K562 (cell line): ENCODE measurements at regions not wholly inside any gene's neighbourhood (a gene's known extent, or its start where the extent isn't known, plus 50 kb on each side); places are given as distances from the start of the nearest gene placed in this dataset.

Experiments used
- ATAC-seq: fragments of 200-7000 bp; cut with Tn5 transposase; 3 replicates; pipeline ENCODE4 v1.9.1; 2020; ENCODE audit warnings: moderate library complexity
- BruUV-seq: library from RNA; stranded (reverse); fragments of 400-500 nt; replicated peaks from 2 replicates; lab custom pipeline; 2021; lab: Mats Ljungman, UMichigan
- CTCF ChIA-PET: fragments of 300-600 bp; formaldehyde crosslinking; extraction: SDS; loops from one replicate; lab custom pipeline; 2021; ENCODE audit warnings: low intra/inter-chr PET ratio; lab: Yijun Ruan, JAX
- POLR2A ChIA-PET: fragments of 300-600, 350-650 bp; sonication (Branson Sonifier 250); formaldehyde crosslinking; extraction: SDS; loops from one replicate; lab custom pipeline; 2021; ENCODE audit warnings: antibody characterized with exemption, inconsistent platforms; lab: Yijun Ruan, JAX
- DNase-seq, 4 experiments: peaks; one replicate each; pipeline versions ENCODE4 v3.0.0 to v3.0.0-alpha.2; 2011 to 2018; ENCODE audit warnings: low spot score in 3 of 4, mixed read lengths in 3 of 4; ENCODE audit errors: extremely low read depth in 1 of 4
- FAIRE-seq: peaks from 2 replicates; lab custom pipeline; 2011; peaks lifted over from hg19 to GRCh38; lab: Jason Lieb, UNC
- H2AFZ ChIP-seq: 2 replicates; pipeline ENCODE4 v1.6.0; 2011; ENCODE audit warnings: low read depth, low read length, control low read depth, inconsistent platforms
- H3K27ac ChIP-seq: fragments of 200-600 bp; 3 replicates; pipeline ENCODE4 v1.8.0; 2011; ENCODE audit warnings: low read depth, mild to moderate bottlenecking, control low read depth, inconsistent platforms, low read length, moderate library complexity, mixed read lengths; ENCODE audit errors: extremely low read depth
- H3K27me3 ChIP-seq, 2 experiments: fragments of 300-600 bp in 1 of 2; 2 replicates in 1 of 2; 3 replicates in 1 of 2; pipeline versions ENCODE4 v1.6.0 to v1.8.0; 2011; ENCODE audit warnings: inconsistent platforms in 2 of 2, low read length in 2 of 2, mild to moderate bottlenecking in 1 of 2, mixed read lengths in 1 of 2, moderate library complexity in 1 of 2; ENCODE audit not compliant: control insufficient read depth in 2 of 2, insufficient read depth in 2 of 2
- H3K36me3 ChIP-seq: fragments of 300-600 bp; 3 replicates; pipeline ENCODE4 v1.8.0; 2011; ENCODE audit warnings: mild to moderate bottlenecking, low read length, inconsistent platforms; ENCODE audit not compliant: control insufficient read depth, insufficient read depth
- H3K4me1 ChIP-seq, 2 experiments: fragments of 200-600 bp in 1 of 2; replicated peaks in 1 of 2; 2 replicates in 1 of 2; 3 replicates in 1 of 2; pipeline versions ENCODE4 v1.5.1 to v1.8.0; 2011; ENCODE audit warnings: inconsistent platforms in 2 of 2, low read length in 2 of 2, mild to moderate bottlenecking in 1 of 2, mixed read lengths in 1 of 2, moderate library complexity in 1 of 2; ENCODE audit not compliant: control insufficient read depth in 2 of 2, insufficient read depth in 2 of 2
- H3K4me2 ChIP-seq: 2 replicates; pipeline ENCODE4 v1.6.1; 2011; ENCODE audit warnings: low read length, control low read depth, inconsistent platforms, mixed read lengths; ENCODE audit not compliant: insufficient read depth
- H3K4me3 ChIP-seq: fragments of 200-600 bp; sonication (generic), shearing (Covaris generic); 2 replicates; pipeline ENCODE4 v1.5.1; 2016; ENCODE audit warnings: control low read depth, inconsistent platforms
- H3K79me2 ChIP-seq: fragments of 200-600 bp; 3 replicates; pipeline ENCODE4 v1.8.0; 2011; ENCODE audit warnings: low read length, inconsistent platforms; ENCODE audit not compliant: control insufficient read depth, insufficient read depth
- H3K9ac ChIP-seq, 2 experiments: 2 replicates each; pipeline versions ENCODE4 v1.6.0 to v1.6.1; 2011; ENCODE audit warnings: low read depth in 2 of 2, low read length in 2 of 2, control low read depth in 1 of 2, inconsistent platforms in 1 of 2, mild to moderate bottlenecking in 1 of 2, mixed read lengths in 1 of 2; ENCODE audit not compliant: insufficient read depth in 1 of 2
- H3K9me1 ChIP-seq: one replicate; pipeline ENCODE4 v1.6.0; 2011; ENCODE audit warnings: inconsistent platforms, mild to moderate bottlenecking, low read length, moderate library complexity; ENCODE audit not compliant: control insufficient read depth, insufficient read depth
- H3K9me3 ChIP-seq: replicated peaks from 2 replicates; pipeline ENCODE4 v1.5.1; 2011; ENCODE audit warnings: low read depth, low read length, inconsistent platforms; ENCODE audit not compliant: control insufficient read depth, insufficient read depth
- H4K20me1 ChIP-seq: replicated peaks from 2 replicates; pipeline ENCODE4 v1.6.1; 2011; ENCODE audit warnings: low read length, inconsistent platforms, mixed read lengths; ENCODE audit not compliant: control insufficient read depth, insufficient read depth
- ARID1B ChIP-seq: fragments of 450-650 bp; IDR thresholded peaks from 2 replicates; pipeline ENCODE4 v1.6.1; 2016; ENCODE audit warnings: antibody characterized with exemption, mild to moderate bottlenecking, inconsistent platforms
- CBX8 ChIP-seq: fragments of 200-600 bp; sonication (generic); IDR thresholded peaks from 2 replicates; pipeline ENCODE4 v1.6.1; 2012; ENCODE audit warnings: borderline replicate concordance, mixed run types, low read depth, mild to moderate bottlenecking, moderate library complexity, mixed read lengths, low read length, control low read depth, inconsistent platforms; ENCODE audit not compliant: poor library complexity, severe bottlenecking; ENCODE audit errors: extremely low read depth
- MBD2 ChIP-seq: sonication (generic); IDR thresholded peaks from 2 replicates; pipeline ENCODE4 v1.6.1; 2016; ENCODE audit warnings: low read depth, borderline replicate concordance
- NEUROD1 ChIP-seq: fragments of 150-350 bp; IDR thresholded peaks from 2 replicates; pipeline ENCODE4 v1.6.1; 2014; ENCODE audit warnings: borderline replicate concordance, low read length, low read depth; ENCODE audit not compliant: partially characterized antibody
- NFE2 ChIP-seq: IDR thresholded peaks from 2 replicates; pipeline ENCODE4 v1.6.1; 2014; ENCODE audit warnings: antibody characterized with exemption, low read depth
- RBM25 ChIP-seq: fragments of 200-400 bp; formaldehyde crosslinking; IDR thresholded peaks from 2 replicates; pipeline ENCODE4 v1.6.1; 2018; ENCODE audit warnings: low read length, low read depth, moderate library complexity; ENCODE audit not compliant: severe bottlenecking
- SETDB1 ChIP-seq: IDR thresholded peaks from one replicate; pipeline ENCODE4 v1.6.1; 2012; ENCODE audit warnings: low read length, control low read depth, inconsistent platforms
- ZNF121 ChIP-seq: sonication (generic); formaldehyde crosslinking; conservative IDR thresholded peaks from 2 replicates; pipeline ENCODE4 v1.8.0; 2022; ENCODE audit warnings: missing genetic modification reagents
- ZNF644 ChIP-seq: fragments of 200-800 bp; sonication (Bioruptor generic); IDR thresholded peaks from 2 replicates; pipeline ENCODE4 v1.6.1; 2016; ENCODE audit warnings: low read depth, missing genetic modification characterization, missing compliant biosample characterization
- WGBS: fragments of 100-300 bp; shearing (Covaris generic); methylation state at CpG from one replicate; pipeline ENCODE4 v1.1.6; 2016; ENCODE audit warnings: low coverage, mixed read lengths; ENCODE audit not compliant: insufficient coverage; ENCODE audit errors: missing lambda C conversion rate; 5-methylcytosine and 5-hydroxymethylcytosine counted together
- in situ Hi-C: fragments of 300-500 bp; cut with MboI; formaldehyde crosslinking; loops from 4 replicates; pipeline ENCODE4 v1.15.0; 2018; ENCODE audit warnings: inconsistent platforms, mixed read lengths
- intact Hi-C: fragments of 100-400 bp; cut with micrococcal nuclease; formaldehyde crosslinking; loops from 2 replicates; pipeline ENCODE4 v1.14.2; 2022
- TF ChIP-seq, protein P1 (sequence below): sonication (generic); formaldehyde crosslinking; IDR thresholded peaks from 2 replicates; pipeline ENCODE4 v1.8.0; 2023; ENCODE audit warnings: mild to moderate bottlenecking, missing genetic modification reagents

DNA sequence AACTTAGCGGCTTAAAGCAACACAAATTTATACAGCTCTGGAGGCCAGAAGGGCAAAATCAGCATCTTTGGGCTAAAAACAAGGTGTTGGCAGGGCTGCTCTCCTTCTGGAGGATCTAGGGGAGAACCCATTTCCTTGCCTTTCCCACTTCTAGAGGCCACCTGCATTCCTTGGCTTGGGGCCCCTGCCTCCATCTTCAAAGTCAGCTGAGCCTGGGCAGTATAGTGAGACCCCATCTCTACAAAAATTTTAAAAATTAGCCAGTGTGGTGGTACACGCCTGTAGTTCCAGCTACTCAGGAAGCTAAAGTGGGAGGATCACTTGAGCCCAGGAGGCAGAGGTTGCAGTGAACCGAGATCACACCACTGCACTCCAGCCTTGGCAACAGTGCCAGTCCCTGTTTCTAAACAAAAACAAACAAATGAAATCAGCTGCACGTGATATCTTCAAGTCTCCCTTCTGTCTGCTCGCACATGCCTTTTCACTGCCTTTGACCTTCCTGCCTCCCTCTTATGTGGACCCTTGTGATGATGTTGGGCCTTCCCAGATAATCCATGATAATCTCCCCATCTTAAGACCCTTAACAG is 200.6 kb downstream of the ZFP36L2 start:
- Histone ChIP-seq H3K4me3 (no peak overlapping the region), H3K9me1 (no peaks in the 10 kb centered on the region), H3K9me3 (peaks cover 8% of the 10 kb centered on the region), H2AFZ (no peak overlapping the region), H4K20me1 (no peaks in the 10 kb centered on the region), H3K27me3 (no peaks in the 10 kb centered on the region), H3K9ac (peak overlapping the region in 1 of 2 experiments; percentile 2; a peak in 1 of 4 replicates), H3K27ac (no peak overlapping the region), H3K36me3 (no peaks in the 10 kb centered on the region), H3K79me2 (no peaks in the 10 kb centered on the region), H3K4me2 (no peak overlapping the region), H3K4me1 (peaks cover 0 to 13% of the 10 kb centered on the region in 2 experiments; a peak in 3 of 5 replicates)
- ChIA-PET CTCF (interaction anchor here (4.3 kb wide), 1 partner anchor 203 kb away, joined by 33 read pairs; no protein-coding TSS in a partner anchor), POLR2A (interaction anchor here (0.7 kb wide), 1 partner anchor 41 kb away, joined by 3 read pairs; no protein-coding TSS in a partner anchor)
- TF ChIP-seq ZNF121 (CRISPR knock-in tag) (peak; percentile 88), SETDB1 (no peak), RBM25 (peak; percentile 40)
- DNase-seq (no peak), FAIRE-seq (no peak), ATAC-seq (no peak)
- 42% methylated on average over 5 of the region's 5 CpGs for WGBS
- no TSS peak for BruUV-seq
- intact Hi-C loops (loop anchor here (10.0 kb wide), 1 partner anchor 519 kb away; no protein-coding TSS in a partner anchor), in situ Hi-C loops (loop anchor here (5.0 kb wide), 1 partner anchor 201 kb away; the partner anchor contains the start of gene ZFP36L2)

DNA sequence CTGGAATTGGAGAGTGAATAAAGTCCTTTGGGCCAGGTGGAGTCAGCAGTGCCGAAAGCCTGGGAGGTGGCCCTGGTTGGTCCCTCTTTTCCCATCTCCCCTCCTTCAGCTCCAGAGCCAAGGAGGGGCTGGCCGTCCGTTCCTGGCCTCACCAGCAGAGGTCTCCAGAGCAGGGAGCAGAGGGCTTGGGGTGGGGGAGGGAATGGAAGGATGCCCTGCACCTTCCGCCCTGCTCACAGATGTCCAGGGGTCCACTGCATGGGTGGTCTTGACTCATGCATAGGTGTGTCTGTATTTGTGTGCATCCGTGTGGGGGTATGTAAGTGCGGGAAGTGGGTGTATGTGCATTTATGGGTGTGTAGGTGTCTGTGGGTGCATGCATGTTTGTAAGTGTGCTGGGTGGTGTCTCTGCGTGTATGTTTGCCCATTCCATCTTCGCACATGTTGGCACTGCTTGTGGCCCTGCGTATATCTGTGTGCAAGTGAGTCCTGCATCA is 201.8 kb downstream of the ZFP36L2 start:
- peak; percentile 86 for FAIRE-seq
- Histone ChIP-seq H2AFZ (no peak overlapping the region), H3K36me3 (no peaks in the 10 kb centered on the region), H3K4me1 (peaks cover 0 to 13% of the 10 kb centered on the region in 2 experiments; a peak in 3 of 5 replicates), H4K20me1 (no peaks in the 10 kb centered on the region), H3K4me2 (no peak overlapping the region), H3K9me1 (no peaks in the 10 kb centered on the region), H3K27me3 (no peaks in the 10 kb centered on the region), H3K4me3 (no peak overlapping the region), H3K9me3 (peaks cover 10% of the 10 kb centered on the region), H3K27ac (no peak overlapping the region), H3K9ac (no peak overlapping the region), H3K79me2 (no peaks in the 10 kb centered on the region)
- in situ Hi-C loops, result loop anchor here (5.0 kb wide), 2 partner anchors 47 to 203 kb away; partner anchors contain the start of gene ZFP36L2
- ChIA-PET CTCF (interaction anchor here (0.6 to 4.3 kb wide), 4 partner anchors 166 to 460 kb away, joined by 3 to 33 read pairs (median 4); no protein-coding TSS in a partner anchor), POLR2A (interaction anchor here (0.6 to 1.5 kb wide), 7 partner anchors 13 to 517 kb away, joined by 3 to 6 read pairs (median 3); partner anchors contain the start of gene ZFP36L2)
- WGBS, result 12% methylated on average over 9 of the region's 9 CpGs
- peak; percentile 79 to 87 (median 84) for DNase-seq
- intact Hi-C loops, result loop anchor here (1.0 to 10.0 kb wide), 5 partner anchors 83 to 520 kb away; no protein-coding TSS in a partner anchor
- peak; percentile 96 for ATAC-seq
- BruUV-seq, result no TSS peak
- TF ChIP-seq NEUROD1, result peak; percentile 39
- TF ChIP-seq, protein P1, sequence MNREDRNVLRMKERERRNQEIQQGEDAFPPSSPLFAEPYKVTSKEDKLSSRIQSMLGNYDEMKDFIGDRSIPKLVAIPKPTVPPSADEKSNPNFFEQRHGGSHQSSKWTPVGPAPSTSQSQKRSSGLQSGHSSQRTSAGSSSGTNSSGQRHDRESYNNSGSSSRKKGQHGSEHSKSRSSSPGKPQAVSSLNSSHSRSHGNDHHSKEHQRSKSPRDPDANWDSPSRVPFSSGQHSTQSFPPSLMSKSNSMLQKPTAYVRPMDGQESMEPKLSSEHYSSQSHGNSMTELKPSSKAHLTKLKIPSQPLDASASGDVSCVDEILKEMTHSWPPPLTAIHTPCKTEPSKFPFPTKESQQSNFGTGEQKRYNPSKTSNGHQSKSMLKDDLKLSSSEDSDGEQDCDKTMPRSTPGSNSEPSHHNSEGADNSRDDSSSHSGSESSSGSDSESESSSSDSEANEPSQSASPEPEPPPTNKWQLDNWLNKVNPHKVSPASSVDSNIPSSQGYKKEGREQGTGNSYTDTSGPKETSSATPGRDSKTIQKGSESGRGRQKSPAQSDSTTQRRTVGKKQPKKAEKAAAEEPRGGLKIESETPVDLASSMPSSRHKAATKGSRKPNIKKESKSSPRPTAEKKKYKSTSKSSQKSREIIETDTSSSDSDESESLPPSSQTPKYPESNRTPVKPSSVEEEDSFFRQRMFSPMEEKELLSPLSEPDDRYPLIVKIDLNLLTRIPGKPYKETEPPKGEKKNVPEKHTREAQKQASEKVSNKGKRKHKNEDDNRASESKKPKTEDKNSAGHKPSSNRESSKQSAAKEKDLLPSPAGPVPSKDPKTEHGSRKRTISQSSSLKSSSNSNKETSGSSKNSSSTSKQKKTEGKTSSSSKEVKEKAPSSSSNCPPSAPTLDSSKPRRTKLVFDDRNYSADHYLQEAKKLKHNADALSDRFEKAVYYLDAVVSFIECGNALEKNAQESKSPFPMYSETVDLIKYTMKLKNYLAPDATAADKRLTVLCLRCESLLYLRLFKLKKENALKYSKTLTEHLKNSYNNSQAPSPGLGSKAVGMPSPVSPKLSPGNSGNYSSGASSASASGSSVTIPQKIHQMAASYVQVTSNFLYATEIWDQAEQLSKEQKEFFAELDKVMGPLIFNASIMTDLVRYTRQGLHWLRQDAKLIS (CRISPR knock-in tag), result no peak
- TF ChIP-seq NFE2, result no peak
- TF ChIP-seq CBX8, result no peak
- TF ChIP-seq ZNF644 (tag), result no peak
- no peak for TF ChIP-seq MBD2
- TF ChIP-seq ARID1B, result 0 out of 2 replicates have a peak, but pooled peaks have one; percentile 40
